NCI-H1092 treated with DMSO at 0.1 percent for 48 hours (cell line): ENCODE measurements at regions not wholly inside any gene's neighbourhood (a gene's known extent, or its start where the extent isn't known, plus 50 kb on each side); places are given as distances from the start of the nearest gene placed in this dataset.
"Not testable (repeated sequence)": the region's sequence is repeated elsewhere in the genome, so short reads cannot be mapped to it uniquely, and the experiment has no call there.

Source experiments
- DNase-seq: peaks from one replicate; lab custom pipeline; 2025; lab: John Stamatoyannopoulos, UW

DNA sequence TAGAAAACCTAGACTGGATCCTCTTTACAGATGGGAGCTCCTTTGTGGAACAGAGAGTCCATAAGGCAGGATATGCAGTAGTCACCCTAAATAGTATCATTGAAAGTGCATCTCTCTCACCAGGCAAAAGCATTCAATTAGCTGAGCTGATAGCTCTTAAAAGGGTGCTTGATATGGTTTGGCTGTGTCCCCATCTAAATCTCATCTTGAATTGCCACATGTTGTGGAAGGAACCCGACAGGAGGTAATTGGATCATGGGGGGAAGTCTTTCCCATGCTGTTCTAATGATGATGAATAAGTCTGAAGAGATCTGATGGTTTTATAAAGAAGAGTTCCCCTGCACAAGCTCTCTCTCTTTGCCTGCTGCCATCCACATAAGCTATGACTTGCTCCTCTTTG is 96.2 kb upstream of the RMP24 start:
- peak; percentile 11 for DNase-seq

DNA sequence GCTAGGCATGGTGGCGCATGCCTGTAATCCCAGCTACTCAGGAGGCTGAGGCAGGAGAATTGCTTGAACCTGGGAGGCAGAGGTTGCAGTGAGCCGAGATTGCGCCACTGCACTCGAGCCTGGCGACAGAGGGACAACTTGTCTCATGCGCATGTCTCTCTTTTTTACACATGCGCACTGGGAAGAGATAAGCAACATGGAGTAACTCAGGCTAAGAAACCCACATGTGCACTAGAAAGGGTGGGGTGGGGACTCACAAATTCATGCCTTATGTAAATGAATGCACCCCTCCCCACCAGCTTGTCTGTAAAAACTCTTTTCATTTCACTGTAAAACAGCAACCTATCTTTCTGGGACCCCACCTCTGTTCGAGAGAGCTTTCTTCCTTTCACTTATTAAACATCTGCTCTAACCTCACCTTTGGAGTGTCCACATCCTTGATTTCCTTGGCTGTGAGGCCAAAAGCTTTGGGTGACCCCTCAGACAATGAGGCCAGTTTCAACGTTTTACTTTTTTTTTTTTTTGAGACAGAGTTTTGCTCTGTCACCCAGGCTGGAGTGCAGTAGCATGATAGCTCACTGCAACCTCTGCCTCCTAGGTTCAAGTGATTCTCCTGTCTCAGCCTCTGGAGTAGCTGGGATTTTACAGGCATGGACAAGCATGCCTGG is 91.6 kb upstream of the RMP24 start:
- no peak for DNase-seq

DNA sequence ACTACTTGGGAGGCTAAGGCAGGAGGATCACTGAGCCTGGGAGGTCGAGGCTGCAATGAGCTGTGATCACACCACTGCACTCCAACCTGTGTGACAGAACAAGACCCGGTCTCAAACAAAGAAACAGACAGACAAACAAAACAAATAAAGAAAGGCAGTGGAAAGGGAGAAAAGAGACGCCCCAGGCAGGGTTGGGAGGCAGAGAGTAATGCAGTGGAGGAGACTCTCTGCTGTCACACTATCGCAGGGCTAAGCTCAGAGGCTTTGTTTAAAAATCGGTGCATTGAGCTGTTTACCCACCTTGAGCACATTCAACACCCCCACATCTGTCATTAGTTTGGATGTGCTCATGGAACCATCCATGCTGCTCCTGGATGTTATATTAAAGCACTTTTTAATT is 84.2 kb upstream of the RMP24 start:
- peak; percentile 8 for DNase-seq

DNA sequence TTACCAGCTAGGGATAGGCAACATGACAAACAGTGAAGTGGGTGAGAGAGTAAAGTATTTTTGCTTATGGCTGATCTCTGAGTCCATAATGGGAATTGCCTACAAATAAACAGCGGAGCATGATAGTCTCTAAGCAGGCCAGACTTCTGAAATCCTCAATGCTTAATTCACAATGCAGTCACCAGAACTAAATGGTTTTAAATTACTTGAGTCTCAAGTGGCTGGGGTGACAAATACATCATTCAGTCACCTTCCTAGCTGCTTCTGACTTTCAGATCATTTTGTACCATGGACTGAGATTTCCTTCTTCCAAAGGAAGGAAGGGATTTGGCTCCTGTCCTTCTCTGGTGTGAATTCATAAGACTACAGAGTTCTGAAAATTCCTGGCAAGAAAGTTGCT is 82.8 kb upstream of the RMP24 start:
- no peak for DNase-seq

DNA sequence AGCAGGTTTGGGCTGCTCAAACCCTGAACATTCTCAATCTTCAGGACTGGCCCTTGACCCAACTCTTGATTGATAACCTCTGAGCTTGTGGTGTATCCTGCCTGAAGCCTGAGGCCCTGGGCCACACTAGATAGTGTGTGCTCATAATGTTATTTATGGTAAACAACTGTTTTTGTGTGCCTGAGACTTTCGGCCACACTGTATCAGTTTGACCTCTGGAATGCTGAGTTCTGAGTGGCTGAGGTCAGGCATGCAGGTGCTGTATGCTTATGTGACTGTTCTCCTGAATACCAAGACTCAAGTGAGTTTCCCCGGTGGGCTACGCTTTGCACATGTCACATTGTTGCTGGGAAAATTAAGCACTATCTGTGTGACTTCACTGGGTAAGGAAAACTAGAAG is 82.2 kb upstream of the RMP24 start:
- DNase-seq = no peak

DNA sequence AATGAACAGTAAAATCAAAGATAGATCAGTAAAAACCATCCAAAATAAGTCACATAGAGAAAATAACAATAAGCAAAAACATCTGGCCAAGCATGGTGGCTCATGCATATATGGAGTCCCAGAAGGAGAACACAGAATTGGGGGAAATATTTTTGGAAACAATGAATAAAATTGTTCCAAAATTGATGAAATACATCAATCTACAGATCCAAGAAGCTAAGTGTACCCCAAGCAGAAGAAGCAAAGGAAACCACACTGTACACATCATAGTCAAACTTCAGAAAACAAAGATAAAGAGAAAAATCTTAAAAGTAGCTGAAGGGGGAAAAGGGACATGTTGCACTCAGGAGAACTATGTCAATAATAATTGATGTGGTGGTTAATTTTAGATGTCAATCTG is 80.4 kb upstream of the RMP24 start:
- no peak for DNase-seq

DNA sequence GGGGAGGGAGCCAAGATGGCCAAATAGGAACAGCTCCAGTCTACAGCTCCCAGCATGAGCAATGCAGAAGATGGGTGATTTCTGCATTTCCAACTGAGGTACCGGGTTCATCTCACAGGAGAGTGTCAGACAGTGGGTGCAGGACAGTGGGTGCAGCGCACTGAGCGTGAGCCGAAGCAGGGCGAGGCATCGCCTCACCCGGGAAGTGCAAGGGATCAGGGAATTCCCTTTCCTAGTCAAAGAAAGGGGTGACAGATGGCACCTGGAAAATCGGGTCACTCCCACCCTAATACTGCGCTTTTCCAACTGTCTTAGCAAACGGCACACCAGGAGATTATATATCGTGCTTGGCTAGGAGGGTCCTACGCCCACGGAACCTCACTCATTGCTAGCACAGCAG is 75.0 kb upstream of the RMP24 start:
- DNase-seq = not testable (repeated sequence)

DNA sequence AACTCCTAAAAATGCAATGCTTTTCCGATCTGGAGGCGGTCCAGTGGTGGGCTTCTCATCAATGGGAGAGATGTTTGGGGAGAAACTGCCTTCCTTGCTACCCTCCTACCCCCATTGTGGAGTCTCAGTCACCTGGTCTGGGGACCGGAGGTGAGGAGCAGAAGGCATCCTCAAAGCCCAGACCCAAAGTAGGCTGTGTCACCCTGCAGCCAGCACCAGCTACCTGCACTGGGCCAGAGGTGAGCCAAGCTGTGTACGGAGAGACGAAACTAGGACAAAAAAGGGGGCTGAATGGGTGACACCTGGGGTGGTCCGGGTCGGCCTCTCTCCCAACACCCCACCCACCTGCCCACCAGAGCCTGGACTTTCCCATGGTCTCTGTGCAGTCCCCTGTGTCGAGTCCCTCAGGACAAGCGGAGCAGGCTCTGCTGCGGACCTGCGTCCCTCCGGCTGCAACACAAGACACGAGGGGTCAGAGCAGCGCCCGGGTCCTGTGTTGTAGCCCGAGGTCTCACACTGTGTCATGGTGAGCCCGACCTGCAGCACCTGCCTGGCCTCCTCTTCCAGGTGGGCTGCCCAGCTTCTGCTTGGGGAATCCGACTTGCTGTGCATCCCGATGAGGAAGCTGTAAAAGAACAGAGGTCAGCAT is 68.0 kb upstream of the RMP24 start:
- no peak for DNase-seq

DNA sequence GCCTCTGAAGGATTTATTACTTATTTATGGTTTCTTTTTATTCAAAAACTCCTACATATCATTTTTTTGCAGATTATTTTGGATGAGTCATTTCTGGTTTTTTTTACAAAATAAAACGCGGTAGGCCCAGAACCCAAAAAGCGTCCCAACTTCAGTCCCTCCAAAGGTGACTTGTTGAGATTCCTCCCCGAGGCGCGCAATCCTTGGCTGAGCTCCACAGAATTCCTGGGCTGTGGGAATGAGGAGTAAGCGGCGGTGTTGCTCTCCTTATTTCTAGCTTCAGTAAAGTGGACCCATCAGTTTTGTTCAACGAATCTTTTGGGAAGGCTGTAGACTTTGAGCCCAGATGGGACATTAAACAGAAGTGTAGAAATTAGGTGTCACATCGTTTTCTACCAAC is 67.0 kb upstream of the RMP24 start:
- no peak for DNase-seq

DNA sequence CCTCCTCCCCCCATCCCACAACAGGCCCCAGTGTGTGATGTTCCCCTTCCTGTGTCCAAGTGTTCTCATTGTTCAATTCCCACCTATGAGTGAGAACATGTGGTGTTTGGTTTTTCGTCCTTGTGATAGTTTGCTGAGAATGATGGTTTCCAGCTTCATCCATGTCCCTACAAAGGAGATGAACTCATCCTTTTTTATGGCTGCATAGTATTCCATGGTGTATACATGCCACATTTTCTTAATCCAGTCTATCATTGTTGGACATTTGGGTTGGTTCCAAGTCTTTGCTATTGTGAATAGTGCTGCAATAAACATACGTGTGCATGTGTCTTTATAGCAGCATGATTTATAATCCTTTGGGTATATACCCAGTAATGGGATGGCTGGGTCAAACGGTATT is 66.2 kb upstream of the RMP24 start:
- not testable (repeated sequence) for DNase-seq

DNA sequence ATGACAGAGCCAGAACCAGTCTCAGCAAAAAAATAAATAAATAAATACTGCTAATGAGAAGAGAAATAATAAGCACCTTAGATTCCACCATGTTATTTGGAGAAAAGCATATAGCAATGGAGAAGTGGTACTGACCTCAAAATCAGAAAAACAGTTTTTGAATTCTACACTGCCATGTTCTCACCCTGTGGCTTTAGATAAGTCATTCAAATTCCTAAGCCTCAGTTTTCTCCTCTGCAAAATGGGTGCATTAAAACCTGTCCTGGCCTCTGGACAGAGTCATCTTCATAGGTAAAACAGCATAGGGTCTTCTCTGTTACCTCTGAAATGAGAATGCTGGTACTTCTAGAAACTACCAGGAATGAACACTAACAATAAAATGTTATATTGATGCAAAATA is 62.2 kb upstream of the RMP24 start:
- no peak for DNase-seq

DNA sequence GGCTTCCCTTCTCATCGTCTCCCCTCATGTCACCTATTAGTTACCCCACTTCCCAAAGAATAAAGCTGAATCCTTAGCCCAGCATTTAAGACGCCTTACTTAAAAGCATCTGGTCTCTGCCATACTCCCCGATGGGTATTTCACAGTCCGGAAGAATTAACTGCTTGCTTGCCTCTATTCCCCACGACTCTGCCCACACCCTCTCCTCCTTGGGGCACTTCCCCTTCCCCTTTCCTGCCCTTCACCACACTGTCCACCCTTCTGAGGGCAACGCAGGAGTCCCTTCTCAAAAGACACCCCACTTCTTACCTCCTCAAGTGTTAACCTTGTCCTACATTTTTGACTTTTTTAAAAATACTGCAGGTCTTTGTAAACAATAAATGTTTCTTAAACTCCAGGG is 60.1 kb upstream of the RMP24 start:
- DNase-seq = no peak

DNA sequence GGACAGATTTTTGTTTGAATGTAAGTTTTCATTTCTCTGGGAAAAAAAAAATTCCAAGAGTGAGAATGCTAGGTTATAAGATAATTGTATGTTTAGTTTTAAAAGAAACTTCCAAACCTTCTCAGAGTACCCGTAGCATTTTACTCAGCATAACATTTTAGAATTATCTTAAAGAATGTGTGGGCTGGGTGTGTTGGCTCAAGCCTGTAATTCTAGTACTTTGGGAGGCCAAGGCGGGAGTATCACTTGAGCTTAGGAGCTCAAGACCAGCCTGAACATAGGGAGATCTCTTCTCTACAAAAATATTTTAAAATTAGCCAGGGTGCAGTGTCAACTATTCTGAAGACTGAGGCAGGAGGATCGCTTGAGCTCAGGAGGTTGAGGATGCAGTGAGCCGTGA is 57.4 kb upstream of the RMP24 start:
- no peak for DNase-seq

DNA sequence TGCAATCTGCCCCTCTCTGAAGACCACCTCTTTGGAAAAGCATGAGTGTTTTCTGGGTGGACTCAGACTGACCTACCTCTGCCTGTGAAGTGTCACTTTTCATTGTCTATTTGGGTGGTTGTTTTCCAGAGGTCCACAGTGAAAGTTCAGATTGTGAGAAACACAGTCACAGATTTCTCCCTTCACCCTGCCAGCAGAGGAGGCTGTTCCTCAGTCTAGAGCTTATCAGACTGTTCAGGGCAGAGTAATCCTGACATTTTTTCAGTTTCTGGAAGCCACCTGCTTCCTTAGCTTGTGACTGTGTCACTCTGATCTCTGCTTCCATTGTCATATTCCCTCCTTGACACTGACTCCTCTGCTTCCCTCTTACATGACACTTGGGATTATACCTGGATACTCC is 55.4 kb upstream of the RMP24 start:
- no peak for DNase-seq

DNA sequence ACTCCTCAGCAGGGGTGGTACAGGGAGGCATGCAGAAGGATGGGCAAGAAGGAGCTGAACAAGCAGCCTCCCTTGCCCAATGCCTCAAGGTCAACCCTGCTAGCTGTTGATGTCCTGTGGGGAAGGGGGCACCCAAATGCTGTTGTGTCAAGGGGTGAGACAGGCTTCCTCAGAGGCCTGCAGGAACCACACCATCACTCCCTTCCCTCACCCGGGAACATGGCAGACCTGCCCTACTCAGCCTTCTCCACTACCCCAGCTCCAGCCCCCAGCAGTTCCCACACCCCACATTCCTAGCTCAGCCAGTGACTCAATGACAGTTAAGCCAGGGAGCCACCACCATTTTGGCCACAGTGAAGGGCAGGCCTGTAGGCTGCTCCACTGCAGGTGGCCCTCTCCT is 53.9 kb upstream of the RMP24 start:
- no peak for DNase-seq

DNA sequence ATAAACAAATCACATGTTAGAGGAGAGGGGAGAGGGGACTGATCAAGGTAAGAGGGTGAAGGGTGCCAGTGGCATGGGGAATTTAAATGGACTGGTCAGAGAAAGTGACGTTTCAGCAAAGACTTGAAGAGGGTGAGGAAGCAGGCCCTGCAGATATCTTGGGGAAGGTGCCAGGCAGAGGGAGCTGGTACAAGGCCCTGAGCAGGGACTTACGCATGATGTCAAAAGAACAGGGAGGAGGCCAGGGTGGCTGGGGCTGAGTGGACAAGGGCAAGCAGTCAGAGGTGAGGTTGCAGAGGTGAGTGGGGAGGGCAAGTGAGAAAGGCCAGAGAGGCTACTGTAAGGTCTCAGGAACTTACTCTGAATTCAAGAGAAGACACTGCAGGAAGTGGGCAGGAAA is 53.3 kb upstream of the RMP24 start:
- DNase-seq = no peak

DNA sequence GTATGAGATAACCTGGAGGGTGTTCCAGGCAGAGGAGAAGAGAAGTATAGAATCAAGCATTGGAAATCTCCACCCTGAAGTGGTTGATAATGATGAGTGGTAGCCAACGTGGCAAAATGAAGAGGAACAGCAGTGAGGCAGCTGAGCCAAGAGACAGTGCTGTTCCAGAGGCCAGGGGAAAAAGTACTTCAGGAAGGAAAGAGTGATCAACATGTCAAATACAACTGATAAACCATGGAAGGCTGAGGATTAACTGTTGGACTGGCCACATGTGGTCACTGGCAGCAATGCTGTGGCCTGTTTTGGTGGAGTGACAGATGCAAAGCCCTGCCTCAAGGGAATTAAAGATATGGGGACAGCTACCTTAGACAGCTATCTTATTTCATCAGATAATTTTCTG is 51.9 kb upstream of the RMP24 start:
- no peak for DNase-seq
